H1 (cell line): ENCODE measurements at regions not wholly inside any gene's neighbourhood (a gene's known extent, or its start where the extent isn't known, plus 50 kb on each side); places are given as distances from the start of the nearest gene placed in this dataset.

ENCODE experiments used
- BRCA1 ChIP-seq: IDR thresholded peaks from 2 replicates; pipeline ENCODE4 v1.6.1; 2012; ENCODE audit warnings: low read depth, low read length, improper control_type of control experiment
- CBX5 ChIP-seq: fragments of 300-800, 300-1000 bp; sonication (generic); IDR thresholded peaks from 2 replicates; pipeline ENCODE4 v1.7.1; 2016; ENCODE audit warnings: antibody characterized with exemption, low read length, low read depth
- CHD7 ChIP-seq: fragments of 300-600 bp; sonication (generic); IDR thresholded peaks from 2 replicates; pipeline ENCODE4 v1.7.1; 2012; ENCODE audit warnings: low read length, moderate library complexity, mild to moderate bottlenecking, inconsistent platforms; ENCODE audit not compliant: insufficient replicate concordance
- EP300 ChIP-seq, 2 experiments: IDR thresholded peaks; 1 replicate in 1 of 2; 2 replicates in 1 of 2; pipeline ENCODE4 v1.6.1; 2011 to 2012; ENCODE audit warnings: low read depth in 2 of 2, low read length in 2 of 2, mild to moderate bottlenecking in 2 of 2, borderline replicate concordance in 1 of 2, inconsistent platforms in 1 of 2, moderate library complexity in 1 of 2
- JUN ChIP-seq: IDR thresholded peaks from 2 replicates; pipeline ENCODE4 v1.6.1; 2011; ENCODE audit warnings: low read depth, mild to moderate bottlenecking, improper control_type of control experiment, low read length
- KDM1A ChIP-seq: fragments of 200-600, 300-600 bp; sonication (generic); IDR thresholded peaks from 2 replicates; pipeline ENCODE4 v1.7.1; 2016; ENCODE audit warnings: mild to moderate bottlenecking, low read length, borderline replicate concordance
- SP2 ChIP-seq: IDR thresholded peaks from 2 replicates; pipeline ENCODE4 v1.6.1; 2012; ENCODE audit warnings: mild to moderate bottlenecking, low read length, inconsistent platforms
- SP4 ChIP-seq: IDR thresholded peaks from 2 replicates; pipeline ENCODE4 v1.6.1; 2012; ENCODE audit warnings: low read length, inconsistent platforms
- TCF12 ChIP-seq: IDR thresholded peaks from 2 replicates; pipeline ENCODE4 v1.6.1; 2011; ENCODE audit warnings: low read depth, mild to moderate bottlenecking, low read length

GRCh38 chr10:128861018-128861901 is 605.8 kb upstream of the MGMT start (continued):
- TF ChIP-seq CHD7 (no peak), BRCA1 (no peak), CBX5 (no peak), SP4 (no peak), KDM1A (no peak), EP300 (IDR thresholded peaks at IDR 0.05; ENCODE audit: borderline replicate concordance in 1 of 2, low read depth in 2 of 2, low read length in 2 of 2) (no peak), JUN (no peak), TCF12 (no peak), SP2 (no peak)
- TF ChIP-seq, all 59 proteins: peak for 0
